ENCODE measurements at regions not wholly inside any gene's neighbourhood (a gene's known extent, or its start where the extent isn't known, plus 50 kb on each side); places are given as distances from the start of the nearest gene placed in this dataset.

GRCh38 chr9:115594557-115594956 lies 476.6 kb upstream of the TNC start:
- Histone ChIP-seq H3K4me1 (ENCODE audit: control insufficient read depth, insufficient read depth, low read length) (peaks cover 19% of the 10 kb centered on the region), H3K36me3 (ENCODE audit: control insufficient read depth, insufficient read depth, low read length) (no peaks in the 10 kb centered on the region), H3K9me3 (ENCODE audit: control insufficient read depth, insufficient read depth, low read depth, low read length) (peaks cover 2% of the 10 kb centered on the region; the same call in 1 of the 2 replicates), H3K27ac (ENCODE audit: low read depth, low read length) (no peak overlapping the region), H3K27me3 (ENCODE audit: control insufficient read depth, insufficient read depth, low read length) (no peaks in the 10 kb centered on the region), H3K9ac (ENCODE audit: low read length) (no peak overlapping the region), H3K4me3 (ENCODE audit: low read depth, low read length) (no peak overlapping the region)

- Histone ChIP-seq H3K27ac (ENCODE audit: low read depth, low read length) (no peak overlapping the region), H3K36me3 (ENCODE audit: control insufficient read depth, insufficient read depth, low read length) (no peaks in the 10 kb centered on the region), H3K9ac (ENCODE audit: low read length) (no peak overlapping the region), H3K9me3 (ENCODE audit: control insufficient read depth, insufficient read depth, low read depth, low read length) (no peaks in the 10 kb centered on the region), H3K4me3 (ENCODE audit: low read depth, low read length) (no peak overlapping the region), H3K27me3 (ENCODE audit: control insufficient read depth, insufficient read depth, low read length) (no peaks in the 10 kb centered on the region), H3K4me1 (ENCODE audit: control insufficient read depth, insufficient read depth, low read length) (peaks cover 19% of the 10 kb centered on the region)
These were observed 478.2 kb upstream of the TNC start for GRCh38 chr9:115596021-115596745.

DNA sequence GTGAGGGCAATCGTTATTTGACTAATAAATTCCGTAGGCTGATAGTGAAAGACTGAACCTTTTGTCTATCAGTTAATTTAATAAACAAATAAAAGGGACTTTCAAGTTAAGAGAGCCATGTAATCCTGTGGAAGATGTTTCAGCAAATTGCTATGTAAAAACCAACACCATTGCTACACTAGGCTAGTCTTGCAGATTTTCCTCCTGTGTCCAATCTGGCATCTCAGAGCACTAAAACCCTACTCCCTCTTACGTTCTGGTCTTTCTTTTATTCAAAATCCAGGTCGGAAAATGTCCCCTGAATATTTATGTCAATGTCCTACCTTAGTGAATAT lies 478.8 kb upstream of the TNC start:
- Histone ChIP-seq H3K27ac (ENCODE audit: low read depth, low read length) (no peak overlapping the region), H3K36me3 (ENCODE audit: control insufficient read depth, insufficient read depth, low read length) (no peaks in the 10 kb centered on the region), H3K4me1 (ENCODE audit: control insufficient read depth, insufficient read depth, low read length) (peaks cover 18% of the 10 kb centered on the region), H3K27me3 (ENCODE audit: control insufficient read depth, insufficient read depth, low read length) (no peaks in the 10 kb centered on the region), H3K4me3 (ENCODE audit: low read depth, low read length) (no peak overlapping the region), H3K9ac (ENCODE audit: low read length) (no peak overlapping the region), H3K9me3 (ENCODE audit: control insufficient read depth, insufficient read depth, low read depth, low read length) (no peaks in the 10 kb centered on the region)

- H3K27me3 ChIP-seq (ENCODE audit: control insufficient read depth, insufficient read depth, low read length) = no peaks in the 10 kb centered on the region
- H3K27ac ChIP-seq (ENCODE audit: low read depth, low read length) = no peak overlapping the region
- H3K36me3 ChIP-seq (ENCODE audit: control insufficient read depth, insufficient read depth, low read length) = no peaks in the 10 kb centered on the region
- peaks cover 15% of the 10 kb centered on the region; the same call in 1 of the 2 replicates for H3K4me1 ChIP-seq (ENCODE audit: control insufficient read depth, insufficient read depth, low read length)
- H3K9me3 ChIP-seq (ENCODE audit: control insufficient read depth, insufficient read depth, low read depth, low read length) = no peaks in the 10 kb centered on the region
- H3K9ac ChIP-seq (ENCODE audit: low read length) = no peak overlapping the region
- no peak overlapping the region for H3K4me3 ChIP-seq (ENCODE audit: low read depth, low read length)
These were observed 479.5 kb upstream of the TNC start for GRCh38 chr9:115597330-115597895.

DNA sequence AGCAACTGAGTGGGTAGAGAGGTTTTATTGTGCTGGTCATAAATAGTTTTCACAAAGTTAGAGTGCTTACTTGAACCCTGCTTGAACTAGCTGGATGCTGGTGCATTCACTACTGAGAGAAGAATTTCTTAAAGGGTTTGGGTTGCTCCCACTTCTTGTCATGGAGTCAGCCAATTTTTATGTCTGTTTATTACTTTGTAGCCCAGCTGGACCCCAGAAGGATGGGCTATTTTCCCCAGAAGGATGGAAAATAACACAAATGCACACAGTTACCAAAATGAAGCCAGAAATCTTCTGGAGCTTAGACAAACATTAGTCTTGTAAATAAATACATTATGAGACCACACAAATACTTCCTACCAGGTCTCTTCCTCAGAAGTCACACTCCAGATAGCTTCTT lies 480.8 kb upstream of the TNC start:
- no peaks in the 10 kb centered on the region for H3K36me3 ChIP-seq (ENCODE audit: control insufficient read depth, insufficient read depth, low read length)
- H3K27me3 ChIP-seq (ENCODE audit: control insufficient read depth, insufficient read depth, low read length) = no peaks in the 10 kb centered on the region
- H3K9ac ChIP-seq (ENCODE audit: low read length) = no peak overlapping the region
- no peak overlapping the region for H3K4me3 ChIP-seq (ENCODE audit: low read depth, low read length)
- H3K4me1 ChIP-seq (ENCODE audit: control insufficient read depth, insufficient read depth, low read length) = peaks cover 15% of the 10 kb centered on the region; the same call in 1 of the 2 replicates
- no peaks in the 10 kb centered on the region for H3K9me3 ChIP-seq (ENCODE audit: control insufficient read depth, insufficient read depth, low read depth, low read length)
- H3K27ac ChIP-seq (ENCODE audit: low read depth, low read length) = no peak overlapping the region

GRCh38 chr9:115599898-115600297 lies 481.9 kb upstream of the TNC start:
- Histone ChIP-seq H3K4me1 (ENCODE audit: control insufficient read depth, insufficient read depth, low read length) (peaks cover 15% of the 10 kb centered on the region; the same call in 1 of the 2 replicates), H3K4me3 (ENCODE audit: low read depth, low read length) (no peak overlapping the region), H3K9me3 (ENCODE audit: control insufficient read depth, insufficient read depth, low read depth, low read length) (no peaks in the 10 kb centered on the region), H3K27me3 (ENCODE audit: control insufficient read depth, insufficient read depth, low read length) (no peaks in the 10 kb centered on the region), H3K9ac (ENCODE audit: low read length) (no peak overlapping the region), H3K36me3 (ENCODE audit: control insufficient read depth, insufficient read depth, low read length) (no peaks in the 10 kb centered on the region), H3K27ac (ENCODE audit: low read depth, low read length) (no peak overlapping the region)

- H3K27ac ChIP-seq (ENCODE audit: low read depth, low read length) = no peak overlapping the region
- H3K36me3 ChIP-seq (ENCODE audit: control insufficient read depth, insufficient read depth, low read length) = no peaks in the 10 kb centered on the region
- peaks cover 6% of the 10 kb centered on the region; the same call in 1 of the 2 replicates for H3K4me1 ChIP-seq (ENCODE audit: control insufficient read depth, insufficient read depth, low read length)
- no peak overlapping the region for H3K4me3 ChIP-seq (ENCODE audit: low read depth, low read length)
- no peak overlapping the region for H3K9ac ChIP-seq (ENCODE audit: low read length)
- no peaks in the 10 kb centered on the region for H3K27me3 ChIP-seq (ENCODE audit: control insufficient read depth, insufficient read depth, low read length)
- H3K9me3 ChIP-seq (ENCODE audit: control insufficient read depth, insufficient read depth, low read depth, low read length) = no peaks in the 10 kb centered on the region
These were observed 483.5 kb upstream of the TNC start for GRCh38 chr9:115601434-115601833.

DNA sequence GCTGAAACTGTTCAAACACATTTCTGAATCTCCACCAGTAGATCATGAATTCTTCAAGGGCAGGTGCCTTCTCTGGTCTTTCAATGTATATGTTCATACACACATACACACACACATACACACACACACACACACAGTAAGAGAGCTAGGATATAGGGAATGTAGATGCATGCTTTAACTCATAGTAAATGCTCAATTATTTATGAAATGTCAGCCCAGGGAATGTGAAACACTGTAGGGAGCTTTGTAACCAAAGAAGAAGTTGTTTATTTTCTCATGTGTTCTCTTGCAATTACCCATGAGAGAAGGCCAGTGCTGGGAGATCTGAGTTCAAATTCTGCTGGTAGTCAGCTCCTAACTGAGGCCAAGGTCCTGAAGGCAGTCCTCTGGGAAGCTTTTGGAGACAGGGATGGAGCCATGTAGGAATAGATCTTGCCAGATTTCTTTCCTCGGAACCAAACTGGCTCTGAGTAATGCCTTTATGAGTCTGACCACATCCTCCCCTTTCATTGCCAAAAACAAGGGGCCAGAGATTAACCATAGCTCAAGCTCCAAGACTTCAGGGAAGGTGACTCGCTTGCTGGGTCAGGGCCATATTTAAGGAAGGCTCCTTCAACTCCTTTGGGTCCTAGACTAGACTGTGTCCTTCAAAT lies 487.0 kb upstream of the TNC start:
- H3K9me3 ChIP-seq (ENCODE audit: control insufficient read depth, insufficient read depth, low read depth, low read length) = no peaks in the 10 kb centered on the region
- no peak overlapping the region for H3K9ac ChIP-seq (ENCODE audit: low read length)
- H3K4me1 ChIP-seq (ENCODE audit: control insufficient read depth, insufficient read depth, low read length) = no peaks in the 10 kb centered on the region
- no peaks in the 10 kb centered on the region for H3K27me3 ChIP-seq (ENCODE audit: control insufficient read depth, insufficient read depth, low read length)
- no peaks in the 10 kb centered on the region for H3K36me3 ChIP-seq (ENCODE audit: control insufficient read depth, insufficient read depth, low read length)
- H3K27ac ChIP-seq (ENCODE audit: low read depth, low read length) = no peak overlapping the region
- H3K4me3 ChIP-seq (ENCODE audit: low read depth, low read length) = no peak overlapping the region

DNA sequence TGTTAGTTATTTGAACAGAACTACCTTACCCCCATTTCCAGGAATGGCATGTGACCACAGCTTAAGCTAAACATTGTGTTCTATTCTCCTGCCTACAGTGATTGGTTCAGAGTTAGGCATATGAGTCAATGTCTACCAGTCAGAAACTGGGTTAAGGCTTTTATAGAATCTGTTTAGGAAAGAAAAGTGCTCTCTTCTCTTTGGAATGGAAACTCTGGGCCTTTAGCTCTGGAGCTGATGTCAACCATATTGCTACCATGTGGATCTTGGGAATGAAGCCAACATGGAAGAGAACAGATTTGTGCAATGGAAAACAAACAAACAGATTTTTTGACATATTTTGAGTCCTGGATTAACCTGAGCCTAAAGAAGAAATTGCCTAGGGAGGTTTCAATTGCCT lies 488.9 kb upstream of the TNC start:
- no peaks in the 10 kb centered on the region for H3K4me1 ChIP-seq (ENCODE audit: control insufficient read depth, insufficient read depth, low read length)
- H3K9me3 ChIP-seq (ENCODE audit: control insufficient read depth, insufficient read depth, low read depth, low read length) = no peaks in the 10 kb centered on the region
- no peak overlapping the region for H3K4me3 ChIP-seq (ENCODE audit: low read depth, low read length)
- H3K9ac ChIP-seq (ENCODE audit: low read length) = no peak overlapping the region
- H3K27ac ChIP-seq (ENCODE audit: low read depth, low read length) = no peak overlapping the region
- H3K36me3 ChIP-seq (ENCODE audit: control insufficient read depth, insufficient read depth, low read length) = no peaks in the 10 kb centered on the region
- H3K27me3 ChIP-seq (ENCODE audit: control insufficient read depth, insufficient read depth, low read length) = no peaks in the 10 kb centered on the region

DNA sequence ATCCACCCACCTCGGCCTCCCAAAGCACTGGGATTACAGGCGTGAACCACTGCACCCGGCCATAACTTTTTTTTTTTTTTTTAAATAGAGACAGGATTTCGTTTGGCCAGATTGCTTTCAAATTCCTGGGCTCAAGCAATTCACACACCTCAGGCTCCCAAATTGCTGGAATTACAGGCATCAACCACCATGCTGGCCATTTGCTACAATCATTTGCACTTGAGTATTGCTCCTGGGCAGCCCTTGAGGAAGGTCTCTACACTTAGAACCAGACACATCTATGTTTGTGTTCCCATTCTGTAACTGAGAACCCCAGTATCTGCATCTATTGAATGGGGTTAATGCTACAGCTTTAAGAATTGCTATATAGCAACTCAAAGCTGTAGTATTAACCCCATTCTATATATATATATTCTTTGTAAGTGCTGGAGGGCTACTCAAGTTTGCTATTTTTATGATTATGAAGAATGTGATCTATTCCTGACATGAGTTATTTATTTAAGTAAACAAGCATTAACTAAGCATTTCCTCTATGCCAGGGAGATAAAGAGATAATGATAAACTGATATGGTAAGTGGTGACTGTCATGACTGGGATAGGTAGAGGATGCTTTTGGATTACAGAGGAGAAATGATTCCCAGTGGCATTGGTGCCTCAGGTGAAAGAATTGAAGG lies 496.5 kb upstream of the TNC start:
- no peaks in the 10 kb centered on the region for H3K36me3 ChIP-seq (ENCODE audit: control insufficient read depth, insufficient read depth, low read length)
- no peak overlapping the region for H3K9ac ChIP-seq (ENCODE audit: low read length)
- H3K27me3 ChIP-seq (ENCODE audit: control insufficient read depth, insufficient read depth, low read length) = no peaks in the 10 kb centered on the region
- no peaks in the 10 kb centered on the region for H3K9me3 ChIP-seq (ENCODE audit: control insufficient read depth, insufficient read depth, low read depth, low read length)
- no peak overlapping the region for H3K4me3 ChIP-seq (ENCODE audit: low read depth, low read length)
- no peak overlapping the region for H3K27ac ChIP-seq (ENCODE audit: low read depth, low read length)
- H3K4me1 ChIP-seq (ENCODE audit: control insufficient read depth, insufficient read depth, low read length) = no peaks in the 10 kb centered on the region; the same call in 1 of the 2 replicates

DNA sequence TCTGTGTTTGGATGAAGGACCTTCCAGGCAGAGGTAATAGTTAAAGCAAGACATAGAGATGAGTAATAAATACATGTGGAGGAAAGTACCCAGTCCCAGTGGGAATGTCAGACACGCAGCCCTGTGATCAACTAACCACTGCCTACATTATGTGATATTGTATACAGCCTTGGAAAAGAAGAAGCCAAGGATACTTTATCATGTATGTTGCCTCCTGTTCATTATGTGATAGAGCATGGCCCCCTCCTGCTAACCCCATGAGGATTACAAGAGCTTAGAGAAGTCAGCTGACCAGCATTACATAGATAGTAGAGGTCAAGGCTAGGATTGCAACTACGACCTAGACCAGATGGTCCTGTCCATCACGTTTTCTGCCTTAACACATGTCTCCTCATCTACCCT lies 497.0 kb upstream of the TNC start:
- no peak overlapping the region for H3K9ac ChIP-seq (ENCODE audit: low read length)
- no peaks in the 10 kb centered on the region for H3K36me3 ChIP-seq (ENCODE audit: control insufficient read depth, insufficient read depth, low read length)
- H3K27me3 ChIP-seq (ENCODE audit: control insufficient read depth, insufficient read depth, low read length) = no peaks in the 10 kb centered on the region
- no peaks in the 10 kb centered on the region for H3K9me3 ChIP-seq (ENCODE audit: control insufficient read depth, insufficient read depth, low read depth, low read length)
- no peaks in the 10 kb centered on the region; the same call in 1 of the 2 replicates for H3K4me1 ChIP-seq (ENCODE audit: control insufficient read depth, insufficient read depth, low read length)
- H3K4me3 ChIP-seq (ENCODE audit: low read depth, low read length) = no peak overlapping the region
- no peak overlapping the region for H3K27ac ChIP-seq (ENCODE audit: low read depth, low read length)

Measured in HUES6 (cell line).